Endothelial cell of umbilical vein (primary cell): ENCODE measurements at regions not wholly inside any gene's neighbourhood (a gene's known extent, or its start where the extent isn't known, plus 50 kb on each side); places are given as distances from the start of the nearest gene placed in this dataset.

Experiments used
- BruUV-seq: library from RNA; stranded (reverse); fragments of 400-500 nt; replicated peaks from 2 replicates; lab custom pipeline; 2021; lab: Mats Ljungman, UMichigan
- CTCF ChIA-PET: fragments of 300-600, 350-600 bp; sonication (Branson Sonifier 250); formaldehyde crosslinking; loops from one replicate; lab custom pipeline; 2021; ENCODE audit warnings: antibody characterized with exemption, inconsistent platforms; lab: Charles Lee
- POLR2A ChIA-PET: fragments of 300-600, 350-600 bp; sonication (Branson Sonifier 250); formaldehyde crosslinking; loops from one replicate; lab custom pipeline; 2021; ENCODE audit warnings: antibody characterized with exemption, inconsistent platforms; lab: Charles Lee
- DNase-seq: peaks from one replicate; pipeline ENCODE4 v3.0.0-alpha.2; 2011; ENCODE audit warnings: low read depth, low spot score
- FAIRE-seq: peaks from 2 replicates; lab custom pipeline; 2011; peaks lifted over from hg19 to GRCh38; lab: Jason Lieb, UNC
- H2AFZ ChIP-seq: 2 replicates; pipeline ENCODE4 v1.6.0; 2012; ENCODE audit warnings: low read depth, low read length, control low read depth, inconsistent platforms
- H3K27ac ChIP-seq: 2 replicates; pipeline ENCODE4 v1.5.1; 2011; ENCODE audit warnings: low read depth, mild to moderate bottlenecking, control low read depth, low read length, moderate library complexity; ENCODE audit not compliant: insufficient read depth
- H3K27me3 ChIP-seq, 2 experiments: 2 replicates each; pipeline versions ENCODE4 v1.6.0 to v1.6.1; 2011; ENCODE audit warnings: low read length in 2 of 2, mixed read lengths in 1 of 2; ENCODE audit not compliant: control insufficient read depth in 2 of 2, insufficient read depth in 2 of 2
- H3K36me3 ChIP-seq, 2 experiments: 2 replicates in 1 of 2; 3 replicates in 1 of 2; pipeline ENCODE4 v1.5.1; 2011; ENCODE audit warnings: low read length in 2 of 2, mild to moderate bottlenecking in 1 of 2, moderate library complexity in 1 of 2; ENCODE audit not compliant: control insufficient read depth in 2 of 2, insufficient read depth in 2 of 2; ENCODE audit errors: extremely low read depth in 1 of 2
- H3K4me1 ChIP-seq: 3 replicates; pipeline ENCODE4 v1.5.1; 2011; ENCODE audit warnings: mild to moderate bottlenecking, low read length; ENCODE audit not compliant: control insufficient read depth, insufficient read depth; ENCODE audit errors: extremely low read depth
- H3K4me2 ChIP-seq: 2 replicates; pipeline ENCODE4 v1.6.1; 2011; ENCODE audit warnings: low read length, control low read depth, mixed read lengths; ENCODE audit not compliant: insufficient read depth
- H3K4me3 ChIP-seq, 3 experiments: fragments of 200-600 bp in 1 of 3; sonication (generic), shearing (Covaris generic) in 1 of 3; replicated peaks in 1 of 3; 2 replicates each; pipeline ENCODE4 v1.5.1; 2011 to 2016; ENCODE audit warnings: control low read depth in 3 of 3, low read length in 3 of 3, mild to moderate bottlenecking in 2 of 3, inconsistent platforms in 1 of 3, low read depth in 1 of 3, moderate library complexity in 1 of 3; ENCODE audit not compliant: insufficient read depth in 1 of 3
- H3K79me2 ChIP-seq: 2 replicates; pipeline ENCODE4 v1.6.0; 2012; ENCODE audit warnings: low read length, inconsistent platforms; ENCODE audit not compliant: control insufficient read depth, insufficient read depth
- H3K9ac ChIP-seq: replicated peaks from 2 replicates; pipeline ENCODE3; 2011; ENCODE audit warnings: low read length, control low read depth; ENCODE audit not compliant: insufficient read depth; ENCODE audit errors: extremely low read depth
- H3K9me1 ChIP-seq: replicated peaks from 3 replicates; pipeline ENCODE4 v1.6.0; 2011; ENCODE audit warnings: mild to moderate bottlenecking, low read length; ENCODE audit not compliant: control insufficient read depth, insufficient read depth; ENCODE audit errors: extremely low read depth
- H3K9me3 ChIP-seq: replicated peaks from 2 replicates; pipeline ENCODE4 v1.5.1; 2012; ENCODE audit warnings: low read length, inconsistent platforms; ENCODE audit not compliant: control insufficient read depth, insufficient read depth
- H4K20me1 ChIP-seq: replicated peaks from 2 replicates; pipeline ENCODE3; 2011; ENCODE audit warnings: mild to moderate bottlenecking, low read length; ENCODE audit not compliant: control insufficient read depth, insufficient read depth; ENCODE audit errors: extremely low read depth
- EZH2 ChIP-seq: IDR thresholded peaks from 2 replicates; pipeline ENCODE4 v1.6.1; 2012; ENCODE audit warnings: borderline replicate concordance, low read depth, mild to moderate bottlenecking, moderate library complexity, low read length, inconsistent platforms; ENCODE audit not compliant: severe bottlenecking
- FOS ChIP-seq: IDR thresholded peaks from 2 replicates; pipeline ENCODE4 v1.6.1; 2011; ENCODE audit warnings: mild to moderate bottlenecking, low read length, moderate library complexity, borderline replicate concordance; ENCODE audit not compliant: insufficient read depth
- GATA2 ChIP-seq: IDR thresholded peaks from 2 replicates; pipeline ENCODE4 v1.7.0; 2011; ENCODE audit warnings: low read depth, mild to moderate bottlenecking, moderate library complexity, mixed read lengths, low read length; ENCODE audit not compliant: insufficient read length, insufficient read depth
- JUN ChIP-seq: IDR thresholded peaks from 2 replicates; pipeline ENCODE4 v1.6.1; 2011; ENCODE audit warnings: borderline replicate concordance, low read depth; ENCODE audit not compliant: insufficient read length, insufficient read depth
- MYC ChIP-seq: IDR thresholded peaks from one replicate; pipeline ENCODE4 v1.6.1; 2011; ENCODE audit warnings: mild to moderate bottlenecking, low read depth, low read length
- POLR2A ChIP-seq: IDR thresholded peaks from 2 replicates; pipeline ENCODE4 v1.6.1; 2012; ENCODE audit warnings: low read depth, mild to moderate bottlenecking, control low read depth, low read length
- POLR2AphosphoS5 ChIP-seq: IDR thresholded peaks from 2 replicates; pipeline ENCODE4 v1.6.1; 2012; ENCODE audit warnings: low read depth, mild to moderate bottlenecking, control low read depth, low read length, moderate library complexity; ENCODE audit not compliant: insufficient read depth
- dilution Hi-C: fragments of 300-500 bp; cut with MboI; formaldehyde crosslinking; loops from one replicate; pipeline ENCODE4 v1.15.0; 2019; ENCODE audit warnings: low sequenced_read_pairs; ENCODE audit not compliant: extremely low pct_ligation_motif_present
- intact Hi-C: fragments of 100-400 bp; cut with micrococcal nuclease; formaldehyde crosslinking; loops from one replicate; pipeline ENCODE4 v1.10.0; 2022
- TF ChIP-seq, protein P1 (sequence below), 2 donors: IDR thresholded peaks; 1 replicate in 1 of 2; 2 replicates in 1 of 2; pipeline ENCODE4 v1.5.1; 2011; ENCODE audit warnings: low read length in 2 of 2, mild to moderate bottlenecking in 2 of 2, moderate library complexity in 2 of 2, control low read depth in 1 of 2, inconsistent platforms in 1 of 2, low read depth in 1 of 2; ENCODE audit not compliant: insufficient read depth in 1 of 2; ENCODE audit errors: extremely low read depth in 1 of 2
- TF ChIP-seq, protein P2 (sequence below): IDR thresholded peaks from 2 replicates; pipeline ENCODE4 v1.6.1; 2011; ENCODE audit not compliant: insufficient read depth, insufficient read length

DNA sequence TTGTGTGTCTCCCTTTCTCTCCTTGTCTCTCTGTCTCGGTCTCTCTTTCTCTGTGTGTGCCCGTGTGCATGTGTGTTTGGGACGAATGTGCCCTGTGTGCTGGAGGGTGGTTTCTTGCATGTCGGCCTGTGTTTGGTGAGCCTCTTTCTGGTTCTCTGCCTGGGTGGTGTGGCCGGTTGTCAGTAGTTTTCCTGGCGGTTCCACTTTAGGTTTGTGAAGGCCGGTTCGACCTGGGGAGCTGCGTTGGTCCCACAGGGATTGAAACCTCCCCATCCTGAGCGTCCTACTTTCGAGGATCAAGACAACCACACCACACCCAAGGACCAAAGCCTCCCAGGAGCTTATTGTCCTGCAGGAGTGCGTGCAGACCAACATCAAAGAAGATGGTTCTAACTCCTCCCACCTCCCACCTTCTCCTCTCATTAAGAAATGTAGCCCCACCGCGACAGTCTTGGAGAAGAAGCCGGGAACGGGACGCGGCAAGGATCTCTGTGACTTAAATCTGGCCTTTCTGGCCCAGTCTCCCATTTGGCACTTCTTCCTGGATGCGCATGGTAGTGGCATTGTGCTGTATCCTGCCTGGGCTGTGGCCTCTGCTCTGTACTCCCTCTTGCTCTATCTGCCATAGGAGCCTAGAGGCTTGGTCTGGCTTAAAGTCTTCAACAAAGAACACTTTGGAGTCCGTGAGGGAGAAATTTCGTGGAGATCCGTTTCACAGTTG lies 1685.0 kb downstream of the TP53TG3F start:
- dilution Hi-C loops = no loop called here
- Histone ChIP-seq H3K9me3 (peaks cover 16% of the 10 kb centered on the region), H2AFZ (no peak overlapping the region), H3K36me3 (no peaks in the 10 kb centered on the region), H3K27me3 (no peaks in the 10 kb centered on the region), H3K79me2 (no peaks in the 10 kb centered on the region), H3K4me3 (no peak overlapping the region), H3K9ac (no peak overlapping the region), H4K20me1 (no peaks in the 10 kb centered on the region), H3K4me2 (no peak overlapping the region), H3K27ac (no peak overlapping the region), H3K9me1 (no peaks in the 10 kb centered on the region), H3K4me1 (no peaks in the 10 kb centered on the region)
- no peak for FAIRE-seq
- no peak for TF ChIP-seq FOS
- no peak for TF ChIP-seq JUN
- no peak for TF ChIP-seq POLR2AphosphoS5
- TF ChIP-seq EZH2 = no peak
- TF ChIP-seq GATA2 = no peak
- TF ChIP-seq, protein P1, sequence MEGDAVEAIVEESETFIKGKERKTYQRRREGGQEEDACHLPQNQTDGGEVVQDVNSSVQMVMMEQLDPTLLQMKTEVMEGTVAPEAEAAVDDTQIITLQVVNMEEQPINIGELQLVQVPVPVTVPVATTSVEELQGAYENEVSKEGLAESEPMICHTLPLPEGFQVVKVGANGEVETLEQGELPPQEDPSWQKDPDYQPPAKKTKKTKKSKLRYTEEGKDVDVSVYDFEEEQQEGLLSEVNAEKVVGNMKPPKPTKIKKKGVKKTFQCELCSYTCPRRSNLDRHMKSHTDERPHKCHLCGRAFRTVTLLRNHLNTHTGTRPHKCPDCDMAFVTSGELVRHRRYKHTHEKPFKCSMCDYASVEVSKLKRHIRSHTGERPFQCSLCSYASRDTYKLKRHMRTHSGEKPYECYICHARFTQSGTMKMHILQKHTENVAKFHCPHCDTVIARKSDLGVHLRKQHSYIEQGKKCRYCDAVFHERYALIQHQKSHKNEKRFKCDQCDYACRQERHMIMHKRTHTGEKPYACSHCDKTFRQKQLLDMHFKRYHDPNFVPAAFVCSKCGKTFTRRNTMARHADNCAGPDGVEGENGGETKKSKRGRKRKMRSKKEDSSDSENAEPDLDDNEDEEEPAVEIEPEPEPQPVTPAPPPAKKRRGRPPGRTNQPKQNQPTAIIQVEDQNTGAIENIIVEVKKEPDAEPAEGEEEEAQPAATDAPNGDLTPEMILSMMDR (IDR thresholded peaks at IDR 0.05; ENCODE audit: extremely low read depth in 1 of 2, insufficient read depth in 1 of 2, low read depth in 1 of 2, low read length in 2 of 2) = no peak
- TF ChIP-seq MYC = no peak
- TF ChIP-seq, protein P2, sequence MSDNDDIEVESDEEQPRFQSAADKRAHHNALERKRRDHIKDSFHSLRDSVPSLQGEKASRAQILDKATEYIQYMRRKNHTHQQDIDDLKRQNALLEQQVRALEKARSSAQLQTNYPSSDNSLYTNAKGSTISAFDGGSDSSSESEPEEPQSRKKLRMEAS = no peak
- TF ChIP-seq POLR2A = no peak
- no TSS peak for BruUV-seq
- POLR2A ChIA-PET = no interaction called here
- no peak for DNase-seq
- CTCF ChIA-PET = no interaction called here
- intact Hi-C loops = no loop called here
